HEK293 (cell line): ENCODE measurements at regions not wholly inside any gene's neighbourhood (a gene's known extent, or its start where the extent isn't known, plus 50 kb on each side); places are given as distances from the start of the nearest gene placed in this dataset.

Source experiments
- CTCF ChIA-PET: fragments of 350-600 bp; formaldehyde crosslinking; extraction: SDS; loops from one replicate; lab custom pipeline; 2021; ENCODE audit warnings: antibody characterized with exemption; lab: Yijun Ruan, JAX
- POLR2A ChIA-PET: fragments of 300-600 bp; formaldehyde crosslinking; extraction: SDS; loops from one replicate; lab custom pipeline; 2020; ENCODE audit warnings: antibody characterized with exemption, inconsistent platforms; lab: Yijun Ruan, JAX
- H3K27ac ChIP-seq: fragments of 200-500 bp; sonication (Bioruptor generic); 2 replicates; pipeline ENCODE4 v1.5.1; 2014; ENCODE audit warnings: low read depth, low read length, control low read depth, inconsistent platforms; ENCODE audit errors: extremely low read depth
- H3K36me3 ChIP-seq, 2 experiments: fragments of 200-500 bp in 1 of 2; sonication (Bioruptor generic) in 1 of 2; 1 replicate in 1 of 2; 2 replicates in 1 of 2; pipeline ENCODE4 v1.5.1; 2014 to 2017; ENCODE audit warnings: inconsistent platforms in 2 of 2, low read length in 2 of 2; ENCODE audit not compliant: control insufficient read depth in 2 of 2, insufficient read depth in 1 of 2
- H3K4me1 ChIP-seq: fragments of 200-500 bp; sonication (Bioruptor generic); 2 replicates; pipeline ENCODE4 v1.5.1; 2014; ENCODE audit warnings: mild to moderate bottlenecking, low read length, inconsistent platforms; ENCODE audit not compliant: control insufficient read depth, insufficient read depth
- H3K4me3 ChIP-seq: 2 replicates; pipeline ENCODE4 v1.5.1; 2011; ENCODE audit warnings: low read depth, mild to moderate bottlenecking, control low read depth, low read length, moderate library complexity
- H3K9me3 ChIP-seq: fragments of 200-500 bp; sonication (Bioruptor generic); 2 replicates; pipeline ENCODE4 v1.5.1; 2014; ENCODE audit warnings: low read depth, low read length, inconsistent platforms; ENCODE audit not compliant: control insufficient read depth, insufficient read depth
- HIC1 ChIP-seq: fragments of 450-650 bp; formaldehyde crosslinking; IDR thresholded peaks from 2 replicates; pipeline ENCODE4 v1.5.1; 2016; ENCODE audit warnings: missing biosample characterization, missing genetic modification characterization
- YY1 ChIP-seq: fragments of 450-650 bp; formaldehyde crosslinking; IDR thresholded peaks from 2 replicates; pipeline ENCODE4 v1.5.1; 2018; ENCODE audit warnings: missing biosample characterization, missing genetic modification characterization
- YY2 ChIP-seq: fragments of 450-650 bp; formaldehyde crosslinking; IDR thresholded peaks from 2 replicates; pipeline ENCODE4 v1.5.1; 2016; ENCODE audit warnings: missing biosample characterization, missing genetic modification characterization
- ZBTB21 ChIP-seq: fragments of 450-650 bp; formaldehyde crosslinking; IDR thresholded peaks from 2 replicates; pipeline ENCODE4 v1.5.1; 2017; ENCODE audit warnings: missing biosample characterization, missing genetic modification characterization
- ZFP3 ChIP-seq: fragments of 450-650 bp; formaldehyde crosslinking; IDR thresholded peaks from 2 replicates; pipeline ENCODE4 v1.5.1; 2016; ENCODE audit warnings: low read depth, missing biosample characterization, missing genetic modification characterization
- ZFP69B ChIP-seq: fragments of 450-650 bp; formaldehyde crosslinking; IDR thresholded peaks from 2 replicates; pipeline ENCODE4 v1.5.1; 2016; ENCODE audit warnings: missing biosample characterization, missing genetic modification characterization
- ZNF140 ChIP-seq: fragments of 450-650 bp; formaldehyde crosslinking; IDR thresholded peaks from 2 replicates; pipeline ENCODE4 v1.5.1; 2016; ENCODE audit warnings: missing biosample characterization, missing genetic modification characterization
- ZNF148 ChIP-seq: fragments of 450-650 bp; formaldehyde crosslinking; IDR thresholded peaks from 2 replicates; pipeline ENCODE4 v1.5.0; 2017; ENCODE audit warnings: missing biosample characterization, missing genetic modification characterization, borderline replicate concordance
- ZNF184 ChIP-seq: fragments of 450-650 bp; IDR thresholded peaks from 2 replicates; pipeline ENCODE4 v1.5.1; 2018; ENCODE audit warnings: missing biosample characterization, mild to moderate bottlenecking, missing genetic modification characterization
- ZNF211 ChIP-seq: fragments of 450-650 bp; formaldehyde crosslinking; IDR thresholded peaks from 2 replicates; pipeline ENCODE4 v1.5.1; 2016; ENCODE audit warnings: low read depth, missing biosample characterization, missing genetic modification characterization
- ZNF266 ChIP-seq: fragments of 450-650 bp; formaldehyde crosslinking; IDR thresholded peaks from 2 replicates; pipeline ENCODE4 v1.5.1; 2016; ENCODE audit warnings: missing biosample characterization, missing genetic modification characterization, low read depth
- ZNF302 ChIP-seq: fragments of 450-650 bp; formaldehyde crosslinking; IDR thresholded peaks from 2 replicates; pipeline ENCODE4 v1.5.1; 2016; ENCODE audit warnings: missing biosample characterization, missing genetic modification characterization, low read depth
- ZNF354C ChIP-seq: fragments of 450-650 bp; formaldehyde crosslinking; IDR thresholded peaks from 2 replicates; pipeline ENCODE4 v1.5.1; 2016; ENCODE audit warnings: missing biosample characterization, missing genetic modification characterization, low read depth, borderline replicate concordance
- ZNF362 ChIP-seq: fragments of 450-650 bp; formaldehyde crosslinking; IDR thresholded peaks from 2 replicates; pipeline ENCODE4 v1.5.1; 2016; ENCODE audit warnings: missing biosample characterization, missing genetic modification characterization
- ZNF433 ChIP-seq: fragments of 450-650 bp; formaldehyde crosslinking; IDR thresholded peaks from 2 replicates; pipeline ENCODE4 v1.5.1; 2016; ENCODE audit warnings: missing biosample characterization, missing genetic modification characterization, low read depth
- ZNF510 ChIP-seq: fragments of 450-650 bp; formaldehyde crosslinking; IDR thresholded peaks from 2 replicates; pipeline ENCODE4 v1.5.1; 2018; ENCODE audit warnings: mild to moderate bottlenecking, missing genetic modification characterization, missing biosample characterization; ENCODE audit not compliant: insufficient replicate concordance
- ZNF555 ChIP-seq: fragments of 450-650 bp; formaldehyde crosslinking; conservative IDR thresholded peaks from 2 replicates; pipeline ENCODE4 v1.5.1; 2017; ENCODE audit warnings: missing biosample characterization, mild to moderate bottlenecking, missing genetic modification characterization, inconsistent platforms
- ZNF626 ChIP-seq: fragments of 450-650 bp; sonication (Bioruptor Pico); formaldehyde crosslinking; IDR thresholded peaks from 2 replicates; pipeline ENCODE4 v1.5.1; 2018; ENCODE audit warnings: missing biosample characterization, missing genetic modification characterization, inconsistent platforms
- ZNF629 ChIP-seq: fragments of 450-650 bp; formaldehyde crosslinking; IDR thresholded peaks from 2 replicates; pipeline ENCODE4 v1.5.1; 2017; ENCODE audit warnings: missing biosample characterization, missing genetic modification characterization
- ZNF830 ChIP-seq: fragments of 450-650 bp; IDR thresholded peaks from 2 replicates; pipeline ENCODE4 v1.5.0; 2018; ENCODE audit warnings: missing biosample characterization, missing genetic modification characterization, low read depth, mild to moderate bottlenecking, moderate library complexity
- TF ChIP-seq, protein P1 (sequence below): fragments of 450-650 bp; formaldehyde crosslinking; IDR thresholded peaks from 2 replicates; pipeline ENCODE4 v1.5.1; 2017; ENCODE audit warnings: missing biosample characterization, missing genetic modification characterization
- TF ChIP-seq, protein P2 (sequence below): fragments of 450-650 bp; formaldehyde crosslinking; IDR thresholded peaks from 2 replicates; pipeline ENCODE4 v1.5.1; 2016; ENCODE audit warnings: missing biosample characterization, missing genetic modification characterization
- TF ChIP-seq, protein P3 (sequence below): fragments of 450-650 bp; formaldehyde crosslinking; IDR thresholded peaks from 2 replicates; pipeline ENCODE4 v1.5.1; 2016; ENCODE audit warnings: missing biosample characterization, missing genetic modification characterization

DNA sequence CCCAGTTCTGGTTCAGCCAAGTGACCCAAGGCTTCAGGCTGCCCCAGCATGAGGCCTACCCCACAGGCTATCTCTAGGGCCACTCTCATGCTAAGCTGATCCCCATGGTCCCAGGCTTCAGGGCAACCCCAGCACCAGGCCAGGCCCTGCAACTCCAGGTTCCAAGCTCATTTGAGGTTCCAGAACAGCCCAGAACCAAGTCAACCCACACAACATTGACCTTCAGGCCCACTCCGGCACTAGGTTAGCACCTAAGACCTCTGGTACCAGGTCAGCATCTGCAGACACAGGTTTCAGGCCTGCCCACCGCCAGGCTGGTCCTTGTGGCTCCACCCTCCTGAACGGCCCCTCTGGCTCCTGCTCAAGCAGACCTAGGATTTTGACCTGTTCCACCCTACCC lies 421.2 kb downstream of the CDH11 start:
- TF ChIP-seq ZNF433 (tag by site-specific recombination) (no peak), ZNF302 (no peak), ZNF626 (tag by site-specific recombination) (no peak), YY2 (no peak), ZNF629 (tag by site-specific recombination) (no peak), YY1 (tag by site-specific recombination) (no peak), ZNF148 (tag by site-specific recombination) (no peak), ZBTB21 (tag by site-specific recombination) (no peak), ZNF266 (tag by site-specific recombination) (no peak), ZNF211 (tag by site-specific recombination) (no peak), ZNF184 (tag by site-specific recombination) (no peak), ZFP69B (tag by site-specific recombination) (no peak), ZNF555 (tag by site-specific recombination) (no peak)
- TF ChIP-seq, protein P1, sequence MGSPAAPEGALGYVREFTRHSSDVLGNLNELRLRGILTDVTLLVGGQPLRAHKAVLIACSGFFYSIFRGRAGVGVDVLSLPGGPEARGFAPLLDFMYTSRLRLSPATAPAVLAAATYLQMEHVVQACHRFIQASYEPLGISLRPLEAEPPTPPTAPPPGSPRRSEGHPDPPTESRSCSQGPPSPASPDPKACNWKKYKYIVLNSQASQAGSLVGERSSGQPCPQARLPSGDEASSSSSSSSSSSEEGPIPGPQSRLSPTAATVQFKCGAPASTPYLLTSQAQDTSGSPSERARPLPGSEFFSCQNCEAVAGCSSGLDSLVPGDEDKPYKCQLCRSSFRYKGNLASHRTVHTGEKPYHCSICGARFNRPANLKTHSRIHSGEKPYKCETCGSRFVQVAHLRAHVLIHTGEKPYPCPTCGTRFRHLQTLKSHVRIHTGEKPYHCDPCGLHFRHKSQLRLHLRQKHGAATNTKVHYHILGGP: no peak
- TF ChIP-seq, all 188 proteins: peak for 0
- H3K4me1 ChIP-seq: no peaks in the 10 kb centered on the region
- H3K9me3 ChIP-seq: no peaks in the 10 kb centered on the region
- H3K36me3 ChIP-seq: no peaks in the 10 kb centered on the region
- no peak overlapping the region for H3K4me3 ChIP-seq
- H3K27ac ChIP-seq: no peak overlapping the region
- CTCF ChIA-PET: no interaction called here
- POLR2A ChIA-PET: no interaction called here

DNA sequence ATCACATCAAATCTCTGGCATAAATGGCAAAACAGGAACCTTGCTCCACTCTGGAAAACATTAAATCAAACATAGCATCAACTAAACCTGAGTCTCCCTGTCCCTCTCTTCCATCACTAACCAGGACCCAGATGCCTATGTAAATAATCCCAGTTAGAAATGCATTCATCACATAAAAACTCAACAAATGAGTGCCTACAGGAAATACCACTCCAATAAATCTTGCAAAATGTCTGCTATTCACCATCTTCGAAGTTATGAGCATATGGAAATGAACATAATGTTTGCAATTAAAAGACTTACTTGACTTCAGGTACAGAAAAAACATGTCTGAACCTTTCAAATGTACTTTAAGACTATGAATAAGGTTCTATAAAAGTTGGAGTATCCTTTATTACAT lies 425.0 kb downstream of the CDH11 start:
- CTCF ChIA-PET: no interaction called here
- no peaks in the 10 kb centered on the region for H3K9me3 ChIP-seq
- POLR2A ChIA-PET: no interaction called here
- H3K36me3 ChIP-seq: no peaks in the 10 kb centered on the region
- H3K4me3 ChIP-seq: no peak overlapping the region
- H3K4me1 ChIP-seq: no peaks in the 10 kb centered on the region
- no peak overlapping the region for H3K27ac ChIP-seq
- no peak for TF ChIP-seq ZFP3 (tag by site-specific recombination)
- TF ChIP-seq ZNF354C (tag by site-specific recombination): no peak
- no peak for TF ChIP-seq ZNF362 (tag by site-specific recombination)
- TF ChIP-seq, protein P2, sequence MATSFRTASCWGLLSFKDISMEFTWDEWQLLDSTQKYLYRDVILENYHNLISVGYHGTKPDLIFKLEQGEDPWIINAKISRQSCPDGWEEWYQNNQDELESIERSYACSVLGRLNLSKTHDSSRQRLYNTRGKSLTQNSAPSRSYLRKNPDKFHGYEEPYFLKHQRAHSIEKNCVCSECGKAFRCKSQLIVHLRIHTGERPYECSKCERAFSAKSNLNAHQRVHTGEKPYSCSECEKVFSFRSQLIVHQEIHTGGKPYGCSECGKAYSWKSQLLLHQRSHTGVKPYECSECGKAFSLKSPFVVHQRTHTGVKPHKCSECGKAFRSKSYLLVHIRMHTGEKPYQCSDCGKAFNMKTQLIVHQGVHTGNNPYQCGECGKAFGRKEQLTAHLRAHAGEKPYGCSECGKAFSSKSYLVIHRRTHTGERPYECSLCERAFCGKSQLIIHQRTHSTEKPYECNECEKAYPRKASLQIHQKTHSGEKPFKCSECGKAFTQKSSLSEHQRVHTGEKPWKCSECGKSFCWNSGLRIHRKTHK (tag by site-specific recombination): no peak
- no peak for TF ChIP-seq HIC1
- no peak for TF ChIP-seq ZNF510 (tag by site-specific recombination)
- TF ChIP-seq, protein P3, sequence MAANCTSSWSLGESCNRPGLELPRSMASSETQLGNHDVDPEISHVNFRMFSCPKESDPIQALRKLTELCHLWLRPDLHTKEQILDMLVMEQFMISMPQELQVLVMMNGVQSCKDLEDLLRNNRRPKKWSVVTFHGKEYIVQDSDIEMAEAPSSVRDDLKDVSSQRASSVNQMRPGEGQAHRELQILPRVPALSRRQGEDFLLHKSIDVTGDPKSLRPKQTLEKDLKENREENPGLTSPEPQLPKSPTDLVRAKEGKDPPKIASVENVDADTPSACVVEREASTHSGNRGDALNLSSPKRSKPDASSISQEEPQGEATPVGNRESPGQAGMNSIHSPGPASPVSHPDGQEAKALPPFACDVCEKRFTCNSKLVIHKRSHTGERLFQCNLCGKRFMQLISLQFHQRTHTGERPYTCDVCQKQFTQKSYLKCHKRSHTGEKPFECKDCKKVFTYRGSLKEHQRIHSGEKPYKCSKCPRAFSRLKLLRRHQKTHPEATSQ (tag by site-specific recombination): no peak
- TF ChIP-seq ZNF140: no peak
- no peak for TF ChIP-seq ZNF830
